ENCODE measurements at regions not wholly inside any gene's neighbourhood (a gene's known extent, or its start where the extent isn't known, plus 50 kb on each side); places are given as distances from the start of the nearest gene placed in this dataset.

DNA sequence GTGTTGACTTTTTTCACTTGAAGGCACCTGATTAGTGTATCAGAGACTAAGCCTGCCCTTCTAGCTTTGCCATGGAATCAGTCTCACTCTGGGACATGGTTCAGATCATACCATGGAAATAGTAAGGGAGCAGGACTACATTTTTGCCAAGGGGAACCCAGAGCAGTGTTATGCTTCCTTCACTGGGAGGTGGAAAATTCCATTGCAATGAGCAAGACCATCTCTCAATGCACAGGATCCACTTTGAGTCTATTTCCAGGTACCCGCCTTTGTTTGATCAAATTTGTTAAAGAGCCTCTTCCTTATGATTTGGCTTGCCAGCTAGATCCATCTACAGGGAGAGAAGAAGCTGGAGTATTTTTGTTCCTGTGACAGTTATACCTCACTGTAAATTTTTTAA is 395.8 kb downstream of the MTX2 start:
- TF ChIP-seq RARB (CRISPR knock-in tag; IDR thresholded peaks at IDR 0.05) (no peak), TCF4 (CRISPR knock-in tag; IDR thresholded peaks at IDR 0.05; ENCODE audit: borderline replicate concordance) (no peak), ZNF70 (CRISPR knock-in tag; IDR thresholded peaks at IDR 0.05) (no peak), ZC3H10 (CRISPR knock-in tag; IDR thresholded peaks at IDR 0.05) (no peak), BACH2 (CRISPR knock-in tag; IDR thresholded peaks at IDR 0.05; ENCODE audit: borderline replicate concordance) (no peak)
- ATAC-seq: no peak

DNA sequence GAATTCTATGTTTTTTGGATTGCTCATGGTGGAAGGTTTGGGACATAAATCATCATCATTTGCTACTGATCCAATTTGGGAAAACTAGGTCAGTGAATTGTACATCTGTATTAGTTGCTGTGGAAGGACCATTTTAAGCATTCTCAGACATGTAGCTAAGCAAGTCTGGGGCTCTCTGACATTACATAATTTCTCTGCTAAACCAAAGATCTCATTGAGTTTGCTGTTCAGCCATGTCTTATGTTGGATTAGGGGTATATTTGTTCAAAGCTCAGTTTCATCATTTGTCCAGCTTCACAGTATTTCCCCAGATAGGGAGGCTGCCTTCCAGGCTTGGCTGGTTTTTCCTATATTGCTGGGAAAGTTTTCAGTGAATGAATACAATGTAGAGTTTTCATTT is 399.7 kb downstream of the MTX2 start:
- TF ChIP-seq ARNTL (CRISPR knock-in tag; IDR thresholded peaks at IDR 0.05; ENCODE audit: borderline replicate concordance, low read depth) (no peak), GLIS3 (CRISPR knock-in tag; IDR thresholded peaks at IDR 0.05) (no peak), TOX (CRISPR knock-in tag; IDR thresholded peaks at IDR 0.05; ENCODE audit: borderline replicate concordance) (no peak), TCF4 (CRISPR knock-in tag; IDR thresholded peaks at IDR 0.05; ENCODE audit: borderline replicate concordance) (no peak), RARB (CRISPR knock-in tag; IDR thresholded peaks at IDR 0.05) (no peak), ZNF565 (CRISPR knock-in tag; conservative IDR thresholded peaks at IDR 0.05; ENCODE audit: low read depth) (no peak)
- TF ChIP-seq, protein P1, sequence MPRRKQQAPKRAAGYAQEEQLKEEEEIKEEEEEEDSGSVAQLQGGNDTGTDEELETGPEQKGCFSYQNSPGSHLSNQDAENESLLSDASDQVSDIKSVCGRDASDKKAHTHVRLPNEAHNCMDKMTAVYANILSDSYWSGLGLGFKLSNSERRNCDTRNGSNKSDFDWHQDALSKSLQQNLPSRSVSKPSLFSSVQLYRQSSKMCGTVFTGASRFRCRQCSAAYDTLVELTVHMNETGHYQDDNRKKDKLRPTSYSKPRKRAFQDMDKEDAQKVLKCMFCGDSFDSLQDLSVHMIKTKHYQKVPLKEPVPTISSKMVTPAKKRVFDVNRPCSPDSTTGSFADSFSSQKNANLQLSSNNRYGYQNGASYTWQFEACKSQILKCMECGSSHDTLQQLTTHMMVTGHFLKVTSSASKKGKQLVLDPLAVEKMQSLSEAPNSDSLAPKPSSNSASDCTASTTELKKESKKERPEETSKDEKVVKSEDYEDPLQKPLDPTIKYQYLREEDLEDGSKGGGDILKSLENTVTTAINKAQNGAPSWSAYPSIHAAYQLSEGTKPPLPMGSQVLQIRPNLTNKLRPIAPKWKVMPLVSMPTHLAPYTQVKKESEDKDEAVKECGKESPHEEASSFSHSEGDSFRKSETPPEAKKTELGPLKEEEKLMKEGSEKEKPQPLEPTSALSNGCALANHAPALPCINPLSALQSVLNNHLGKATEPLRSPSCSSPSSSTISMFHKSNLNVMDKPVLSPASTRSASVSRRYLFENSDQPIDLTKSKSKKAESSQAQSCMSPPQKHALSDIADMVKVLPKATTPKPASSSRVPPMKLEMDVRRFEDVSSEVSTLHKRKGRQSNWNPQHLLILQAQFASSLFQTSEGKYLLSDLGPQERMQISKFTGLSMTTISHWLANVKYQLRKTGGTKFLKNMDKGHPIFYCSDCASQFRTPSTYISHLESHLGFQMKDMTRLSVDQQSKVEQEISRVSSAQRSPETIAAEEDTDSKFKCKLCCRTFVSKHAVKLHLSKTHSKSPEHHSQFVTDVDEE (CRISPR knock-in tag; IDR thresholded peaks at IDR 0.05): no peak

DNA sequence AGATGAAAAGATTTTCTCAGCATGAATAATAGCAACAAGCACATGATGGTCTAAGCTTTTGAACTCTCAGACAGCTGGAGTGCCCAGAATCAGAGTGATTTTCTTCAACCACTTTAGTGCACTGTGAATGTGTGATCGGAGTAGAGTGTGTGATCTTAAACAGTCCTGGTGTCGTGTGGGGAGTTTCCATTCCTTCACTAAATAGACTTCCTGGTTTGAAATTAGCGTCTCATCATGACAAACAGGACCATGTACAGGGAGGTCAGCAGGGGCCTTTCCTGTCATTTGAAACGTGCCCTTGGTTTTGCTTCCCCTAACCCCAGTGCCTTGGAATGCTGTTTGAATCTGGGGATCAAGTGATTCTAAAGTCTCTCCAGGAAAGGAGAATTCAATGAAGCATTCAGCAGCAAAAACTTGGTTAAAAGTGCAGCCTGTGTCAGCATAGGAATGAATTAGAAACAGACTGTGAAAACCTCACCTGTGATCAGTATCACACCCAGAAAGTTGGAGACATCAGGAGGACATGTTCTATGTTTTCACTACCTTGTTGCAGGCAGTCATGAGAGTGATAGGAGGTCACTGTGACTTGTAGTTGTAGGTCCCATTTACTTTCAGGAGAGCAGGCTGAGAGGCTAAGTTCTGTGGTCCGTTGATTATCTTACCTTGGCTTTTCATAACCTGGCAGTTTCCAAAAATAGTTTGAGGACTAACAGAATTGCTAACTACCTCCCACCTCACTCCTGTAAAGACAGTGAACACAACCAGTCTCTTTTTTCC is 400.3 kb downstream of the MTX2 start:
- TF ChIP-seq ESRRG (CRISPR knock-in tag; IDR thresholded peaks at IDR 0.05) (no peak), SNAI2 (CRISPR knock-in tag; IDR thresholded peaks at IDR 0.05) (no peak), OSR1 (CRISPR knock-in tag; IDR thresholded peaks at IDR 0.05) (no peak), TOX (CRISPR knock-in tag; IDR thresholded peaks at IDR 0.05; ENCODE audit: borderline replicate concordance) (no peak), ARNTL (CRISPR knock-in tag; IDR thresholded peaks at IDR 0.05; ENCODE audit: borderline replicate concordance, low read depth) (no peak), ZNF565 (CRISPR knock-in tag; conservative IDR thresholded peaks at IDR 0.05; ENCODE audit: low read depth) (no peak), RARB (CRISPR knock-in tag; IDR thresholded peaks at IDR 0.05) (no peak), ZNF8 (CRISPR knock-in tag; IDR thresholded peaks at IDR 0.05) (no peak), ZFP30 (CRISPR knock-in tag; IDR thresholded peaks at IDR 0.05) (no peak)
- TF ChIP-seq, protein P2, sequence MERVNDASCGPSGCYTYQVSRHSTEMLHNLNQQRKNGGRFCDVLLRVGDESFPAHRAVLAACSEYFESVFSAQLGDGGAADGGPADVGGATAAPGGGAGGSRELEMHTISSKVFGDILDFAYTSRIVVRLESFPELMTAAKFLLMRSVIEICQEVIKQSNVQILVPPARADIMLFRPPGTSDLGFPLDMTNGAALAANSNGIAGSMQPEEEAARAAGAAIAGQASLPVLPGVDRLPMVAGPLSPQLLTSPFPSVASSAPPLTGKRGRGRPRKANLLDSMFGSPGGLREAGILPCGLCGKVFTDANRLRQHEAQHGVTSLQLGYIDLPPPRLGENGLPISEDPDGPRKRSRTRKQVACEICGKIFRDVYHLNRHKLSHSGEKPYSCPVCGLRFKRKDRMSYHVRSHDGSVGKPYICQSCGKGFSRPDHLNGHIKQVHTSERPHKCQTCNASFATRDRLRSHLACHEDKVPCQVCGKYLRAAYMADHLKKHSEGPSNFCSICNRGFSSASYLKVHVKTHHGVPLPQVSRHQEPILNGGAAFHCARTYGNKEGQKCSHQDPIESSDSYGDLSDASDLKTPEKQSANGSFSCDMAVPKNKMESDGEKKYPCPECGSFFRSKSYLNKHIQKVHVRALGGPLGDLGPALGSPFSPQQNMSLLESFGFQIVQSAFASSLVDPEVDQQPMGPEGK (CRISPR knock-in tag; IDR thresholded peaks at IDR 0.05; ENCODE audit: borderline replicate concordance): no peak
- no peak for ATAC-seq

More for the DNA sequence above, 399.7 kb downstream of the MTX2 start:
- no peak for ATAC-seq

DNA sequence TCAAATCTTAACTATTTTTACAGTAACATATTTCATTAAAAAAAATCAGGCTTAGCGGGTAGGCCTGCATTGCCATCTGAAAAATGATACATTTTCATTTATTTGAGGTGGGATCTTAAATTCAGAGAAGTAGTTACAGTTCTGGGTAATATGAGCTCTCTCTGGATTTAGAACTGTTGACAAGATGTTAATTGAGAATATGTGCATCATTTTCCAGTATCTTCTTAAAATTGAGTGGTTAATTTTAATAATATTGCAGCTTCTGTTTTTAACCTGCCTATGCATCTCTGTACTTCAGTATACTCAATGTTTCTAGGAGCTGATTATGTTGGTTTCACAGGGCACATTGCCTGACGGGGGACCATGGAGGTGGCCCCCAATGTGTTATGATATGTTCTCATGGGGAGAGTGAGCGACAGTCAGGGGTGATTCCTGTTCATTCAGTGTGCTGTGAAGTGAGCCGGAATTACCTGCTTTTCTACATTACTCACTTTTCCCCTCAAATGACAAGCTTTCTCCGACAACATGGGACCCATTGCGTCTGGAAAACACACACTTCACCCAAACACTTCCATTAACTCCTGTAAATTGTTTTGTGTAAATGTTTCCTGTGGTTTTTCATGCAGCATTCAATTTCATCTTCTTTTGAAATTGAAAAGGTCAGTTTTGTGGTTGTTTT is 406.2 kb downstream of the MTX2 start:
- no peak for ATAC-seq
- no peak for TF ChIP-seq OSR1 (CRISPR knock-in tag; IDR thresholded peaks at IDR 0.05)
- no peak for TF ChIP-seq ZNF8 (CRISPR knock-in tag; IDR thresholded peaks at IDR 0.05)
- TF ChIP-seq ZFP3 (CRISPR knock-in tag; IDR thresholded peaks at IDR 0.05): no peak
- no peak for TF ChIP-seq ZNF70 (CRISPR knock-in tag; IDR thresholded peaks at IDR 0.05)
- no peak for TF ChIP-seq TCF4 (CRISPR knock-in tag; IDR thresholded peaks at IDR 0.05; ENCODE audit: borderline replicate concordance)
- TF ChIP-seq GLIS3 (CRISPR knock-in tag; IDR thresholded peaks at IDR 0.05): no peak
- TF ChIP-seq BACH2 (CRISPR knock-in tag; IDR thresholded peaks at IDR 0.05; ENCODE audit: borderline replicate concordance): no peak
- TF ChIP-seq, protein P1 (CRISPR knock-in tag; IDR thresholded peaks at IDR 0.05): no peak
- TF ChIP-seq CSDC2 (CRISPR knock-in tag; IDR thresholded peaks at IDR 0.05): no peak
- no peak for TF ChIP-seq ZC3H10 (CRISPR knock-in tag; IDR thresholded peaks at IDR 0.05)
- no peak for TF ChIP-seq TOX (CRISPR knock-in tag; IDR thresholded peaks at IDR 0.05; ENCODE audit: borderline replicate concordance)
- TF ChIP-seq ESRRG (CRISPR knock-in tag; IDR thresholded peaks at IDR 0.05): no peak
